ENCODE measurements at regions not wholly inside any gene's neighbourhood (a gene's known extent, or its start where the extent isn't known, plus 50 kb on each side); places are given as distances from the start of the nearest gene placed in this dataset.

GRCh38 chr22:23509571-23510302 lies 70.4 kb downstream of the IGLL1 start:
- TF ChIP-seq POLR2A (IDR thresholded peaks at IDR 0.05): no peak
- ATAC-seq (ENCODE audit: low FRiP score in 2 of 2) (no peak), DNase-seq (no peak)

GRCh38 chr22:23504516-23504915 lies 75.6 kb downstream of the IGLL1 start:
- no peak overlapping the region for H3K27ac ChIP-seq
- no peak overlapping the region for H3K4me3 ChIP-seq
- H3K9me3 ChIP-seq: no peaks in the 10 kb centered on the region
- no peaks in the 10 kb centered on the region for H3K27me3 ChIP-seq
- DNase-seq: no peak
- TF ChIP-seq POLR2AphosphoS5 (IDR thresholded peaks at IDR 0.05) (no peak), EP300 (IDR thresholded peaks at IDR 0.05) (no peak), POLR2A (IDR thresholded peaks at IDR 0.05) (no peak)
- TF ChIP-seq, protein P1, sequence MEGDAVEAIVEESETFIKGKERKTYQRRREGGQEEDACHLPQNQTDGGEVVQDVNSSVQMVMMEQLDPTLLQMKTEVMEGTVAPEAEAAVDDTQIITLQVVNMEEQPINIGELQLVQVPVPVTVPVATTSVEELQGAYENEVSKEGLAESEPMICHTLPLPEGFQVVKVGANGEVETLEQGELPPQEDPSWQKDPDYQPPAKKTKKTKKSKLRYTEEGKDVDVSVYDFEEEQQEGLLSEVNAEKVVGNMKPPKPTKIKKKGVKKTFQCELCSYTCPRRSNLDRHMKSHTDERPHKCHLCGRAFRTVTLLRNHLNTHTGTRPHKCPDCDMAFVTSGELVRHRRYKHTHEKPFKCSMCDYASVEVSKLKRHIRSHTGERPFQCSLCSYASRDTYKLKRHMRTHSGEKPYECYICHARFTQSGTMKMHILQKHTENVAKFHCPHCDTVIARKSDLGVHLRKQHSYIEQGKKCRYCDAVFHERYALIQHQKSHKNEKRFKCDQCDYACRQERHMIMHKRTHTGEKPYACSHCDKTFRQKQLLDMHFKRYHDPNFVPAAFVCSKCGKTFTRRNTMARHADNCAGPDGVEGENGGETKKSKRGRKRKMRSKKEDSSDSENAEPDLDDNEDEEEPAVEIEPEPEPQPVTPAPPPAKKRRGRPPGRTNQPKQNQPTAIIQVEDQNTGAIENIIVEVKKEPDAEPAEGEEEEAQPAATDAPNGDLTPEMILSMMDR (IDR thresholded peaks at IDR 0.05): no peak
- ATAC-seq (ENCODE audit: low FRiP score in 2 of 2): no peak
- 55 to 60% methylated on average over 3 to 10 of the region's 10 CpGs for WGBS, 2 donors
- no peaks in the 10 kb centered on the region for H3K4me1 ChIP-seq
- H3K36me3 ChIP-seq: no peaks in the 10 kb centered on the region

More at GRCh38 chr22:23509571-23510302, 70.4 kb downstream of the IGLL1 start:
- H3K27ac ChIP-seq: no peak overlapping the region
- no peak overlapping the region for H3K4me3 ChIP-seq
- WGBS, 2 donors: 56 to 66% methylated on average over 11 of the region's 11 CpGs
- H3K4me1 ChIP-seq: no peaks in the 10 kb centered on the region
- no peaks in the 10 kb centered on the region for H3K36me3 ChIP-seq
- no peaks in the 10 kb centered on the region for H3K9me3 ChIP-seq
- H3K27me3 ChIP-seq: no peaks in the 10 kb centered on the region

GRCh38 chr22:23503736-23504440 lies 76.2 kb downstream of the IGLL1 start:
- TF ChIP-seq POLR2AphosphoS5 (IDR thresholded peaks at IDR 0.05): no peak
- TF ChIP-seq EP300 (IDR thresholded peaks at IDR 0.05): no peak
- no peak for TF ChIP-seq POLR2A (IDR thresholded peaks at IDR 0.05)
- TF ChIP-seq, protein P1 (IDR thresholded peaks at IDR 0.05): no peak
- ATAC-seq (ENCODE audit: low FRiP score in 2 of 2) (peak in 1 of 2 donors; percentile 29), DNase-seq (no peak)
- 88 to 89% methylated on average over 14 to 15 of the region's 15 CpGs for WGBS, 2 donors
- Histone ChIP-seq H3K9me3 (no peaks in the 10 kb centered on the region), H3K4me3 (no peak overlapping the region), H3K27me3 (no peaks in the 10 kb centered on the region), H3K36me3 (no peaks in the 10 kb centered on the region), H3K27ac (no peak overlapping the region), H3K4me1 (no peaks in the 10 kb centered on the region)

DNA sequence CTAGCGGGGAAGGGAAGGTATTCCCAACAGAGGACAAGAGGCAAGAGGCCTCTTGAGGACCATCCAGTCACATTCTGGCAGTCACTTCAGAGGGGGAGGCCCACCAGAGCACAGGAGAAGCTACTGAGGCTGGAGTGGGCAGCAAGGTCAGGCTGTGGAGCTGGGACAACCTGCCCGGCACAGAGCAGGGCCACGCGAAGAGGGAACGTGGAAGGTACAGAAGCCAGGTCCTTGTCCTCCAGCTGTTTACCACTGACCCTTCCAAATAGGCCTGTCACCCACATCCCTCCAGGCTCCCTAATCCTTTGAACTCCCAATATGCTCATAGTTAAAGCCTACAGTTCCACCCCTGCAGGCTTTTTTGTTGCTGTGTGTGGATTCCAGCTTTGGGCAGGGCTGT lies 76.9 kb downstream of the IGLL1 start:
- Histone ChIP-seq H3K4me3 (no peak overlapping the region), H3K4me1 (no peaks in the 10 kb centered on the region), H3K9me3 (no peaks in the 10 kb centered on the region), H3K27me3 (no peaks in the 10 kb centered on the region), H3K27ac (no peak overlapping the region), H3K36me3 (no peaks in the 10 kb centered on the region)
- ATAC-seq (ENCODE audit: low FRiP score in 2 of 2) (no peak), DNase-seq (no peak)
- WGBS, 2 donors: 95 to 96% methylated on average over 5 of the region's 5 CpGs
- TF ChIP-seq POLR2AphosphoS5 (IDR thresholded peaks at IDR 0.05) (no peak), POLR2A (IDR thresholded peaks at IDR 0.05) (no peak), EP300 (IDR thresholded peaks at IDR 0.05) (no peak)
- TF ChIP-seq, protein P1 (IDR thresholded peaks at IDR 0.05): no peak

- Histone ChIP-seq H3K4me3 (no peak overlapping the region), H3K4me1 (no peaks in the 10 kb centered on the region), H3K9me3 (no peaks in the 10 kb centered on the region), H3K27ac (no peak overlapping the region), H3K36me3 (no peaks in the 10 kb centered on the region), H3K27me3 (no peaks in the 10 kb centered on the region)
- DNase-seq: no peak
- TF ChIP-seq EP300 (IDR thresholded peaks at IDR 0.05) (no peak), POLR2A (IDR thresholded peaks at IDR 0.05) (no peak), POLR2AphosphoS5 (IDR thresholded peaks at IDR 0.05) (no peak)
- TF ChIP-seq, protein P1 (IDR thresholded peaks at IDR 0.05): no peak
- ATAC-seq (ENCODE audit: low FRiP score in 2 of 2): no peak
- WGBS, 2 donors: 82 to 86% methylated on average over 11 of the region's 12 CpGs
Observed at GRCh38 chr22:23501708-23502107, 78.4 kb downstream of the IGLL1 start.
